A549 (cell line): ENCODE measurements at regions not wholly inside any gene's neighbourhood (a gene's known extent, or its start where the extent isn't known, plus 50 kb on each side); places are given as distances from the start of the nearest gene placed in this dataset.

Experiments
- ATAC-seq, 2 experiments: fragments of 200-7000 bp in 1 of 2; fragments of >200 bp in 1 of 2; cut with Nextera tagmentation in 1 of 2; cut with Tn5 transposase in 1 of 2; 3 replicates each; pipeline versions ENCODE4 v1.8.0 to v1.9.1; 2018 to 2020; ENCODE audit warnings: mild to moderate bottlenecking in 1 of 2, moderate library complexity in 1 of 2
- CTCF ChIA-PET: fragments of 300-600 bp; sonication (Branson Sonifier 250); formaldehyde crosslinking; extraction: SDS; loops from one replicate; lab custom pipeline; 2021; ENCODE audit warnings: antibody characterized with exemption, inconsistent platforms; lab: Yijun Ruan, JAX
- POLR2A ChIA-PET: fragments of 350-600 bp; formaldehyde crosslinking; extraction: SDS; loops from one replicate; lab custom pipeline; 2021; ENCODE audit warnings: antibody characterized with exemption, inconsistent platforms; lab: Yijun Ruan, JAX
- DNase-seq, 2 experiments: peaks; one replicate each; pipeline versions ENCODE4 v3.0.0 to v3.0.0-alpha.2; 2011 to 2016; ENCODE audit warnings: low read depth in 1 of 2, low spot score in 1 of 2
- FAIRE-seq: peaks from 2 replicates; lab custom pipeline; 2011; peaks lifted over from hg19 to GRCh38; lab: Jason Lieb, UNC
- H3K27ac ChIP-seq, 2 experiments: fragments of >200 bp; sonication (Bioruptor Twin); formaldehyde crosslinking; 3 replicates each; pipeline ENCODE4 v1.5.1; 2016 to 2017
- H3K4me1 ChIP-seq: fragments of >200 bp; sonication (Bioruptor Twin); formaldehyde crosslinking; 3 replicates; pipeline ENCODE4 v1.6.1; 2016
- H3K4me2 ChIP-seq: fragments of >200 bp; sonication (Bioruptor Twin); formaldehyde crosslinking; 3 replicates; pipeline ENCODE4 v1.6.1; 2016
- H3K4me3 ChIP-seq: fragments of >200 bp; sonication (Bioruptor Twin); formaldehyde crosslinking; 3 replicates; pipeline ENCODE4 v1.5.1; 2016
- H3K9me3 ChIP-seq: fragments of >200 bp; sonication (Bioruptor Twin); formaldehyde crosslinking; 3 replicates; pipeline ENCODE4 v1.6.1; 2016
- BHLHE40 ChIP-seq: IDR thresholded peaks from 2 replicates; pipeline ENCODE4 v1.6.1; 2012; ENCODE audit warnings: low read depth, low read length, inconsistent platforms
- CBX8 ChIP-seq: fragments of 200-600 bp; sonication (generic); IDR thresholded peaks from 2 replicates; pipeline ENCODE4 v1.6.1; 2016
- CEBPB ChIP-seq, 2 experiments: fragments of >200 bp in 1 of 2; sonication (Bioruptor Twin) in 1 of 2; formaldehyde crosslinking in 1 of 2; IDR thresholded peaks; 2 replicates each; pipeline ENCODE4 v1.6.1; 2012 to 2016
- E2F6 ChIP-seq: IDR thresholded peaks from 2 replicates; pipeline ENCODE4 v1.6.1; 2012; ENCODE audit warnings: low read depth, borderline replicate concordance
- EP300 ChIP-seq, 2 experiments: fragments of >200 bp; sonication (Bioruptor Twin); formaldehyde crosslinking; IDR thresholded peaks; 2 replicates in 1 of 2; 3 replicates in 1 of 2; pipeline ENCODE4 v1.6.1; 2016 to 2017
- ESRRA ChIP-seq: fragments of 150-350 bp; IDR thresholded peaks from 2 replicates; pipeline ENCODE4 v1.6.1; 2014; ENCODE audit warnings: mild to moderate bottlenecking, low read length, borderline replicate concordance
- FOSL2 ChIP-seq, 2 experiments: fragments of 450-650 bp in 1 of 2; fragments of >200 bp in 1 of 2; sonication (Bioruptor Twin) in 1 of 2; formaldehyde crosslinking; IDR thresholded peaks; 2 replicates each; pipeline versions ENCODE4 v1.5.0 to v1.6.1; 2016 to 2020; ENCODE audit warnings: mild to moderate bottlenecking in 1 of 2, moderate library complexity in 1 of 2
- GATA3 ChIP-seq: IDR thresholded peaks from 2 replicates; pipeline ENCODE4 v1.6.1; 2012; ENCODE audit warnings: borderline replicate concordance
- HOXA7 ChIP-seq: fragments of 250-450 bp; sonication (Bioruptor Pico); IDR thresholded peaks from 2 replicates; pipeline ENCODE4 v1.5.0; 2020; ENCODE audit warnings: mild to moderate bottlenecking, moderate library complexity
- HOXB5 ChIP-seq: fragments of 250-450 bp; sonication (Bioruptor Pico); IDR thresholded peaks from 2 replicates; pipeline ENCODE4 v1.5.0; 2020; ENCODE audit warnings: mild to moderate bottlenecking, moderate library complexity
- JUN ChIP-seq, 2 experiments: fragments of >200 bp; sonication (Bioruptor Twin); formaldehyde crosslinking; IDR thresholded peaks; 2 replicates in 1 of 2; 3 replicates in 1 of 2; pipeline ENCODE4 v1.6.1; 2016 to 2017
- KDM1A ChIP-seq: fragments of 200-600 bp; sonication (generic); IDR thresholded peaks from 2 replicates; pipeline ENCODE4 v1.6.1; 2016; ENCODE audit warnings: low read depth, mild to moderate bottlenecking
- MAFK ChIP-seq: fragments of 450-650 bp; IDR thresholded peaks from 2 replicates; pipeline ENCODE4 v1.6.1; 2014; ENCODE audit not compliant: partially characterized antibody
- MAX ChIP-seq: IDR thresholded peaks from 2 replicates; pipeline ENCODE4 v1.6.1; 2012
- MAZ ChIP-seq: fragments of 150-350 bp; IDR thresholded peaks from 2 replicates; pipeline ENCODE4 v1.6.1; 2014; ENCODE audit warnings: antibody characterized with exemption, low read depth, low read length, borderline replicate concordance
- MYC ChIP-seq: IDR thresholded peaks from 2 replicates; pipeline ENCODE4 v1.6.1; 2012; ENCODE audit warnings: mild to moderate bottlenecking, inconsistent platforms, low read length, improper control_type of control experiment, borderline replicate concordance
- NR3C1 ChIP-seq: fragments of >200 bp; sonication (Bioruptor Twin); formaldehyde crosslinking; IDR thresholded peaks from 3 replicates; pipeline ENCODE4 v1.6.1; 2017
- PBX3 ChIP-seq: IDR thresholded peaks from 2 replicates; pipeline ENCODE4 v1.6.1; 2012
- PHF8 ChIP-seq: fragments of 200-600 bp; sonication (generic); IDR thresholded peaks from 2 replicates; pipeline ENCODE4 v1.6.1; 2016; ENCODE audit warnings: low read depth, mild to moderate bottlenecking, antibody characterized with exemption, moderate library complexity, borderline replicate concordance
- POLR2A ChIP-seq: IDR thresholded peaks from 2 replicates; pipeline ENCODE4 v1.6.1; 2012; ENCODE audit warnings: mild to moderate bottlenecking, low read length
- RAD21 ChIP-seq, 2 experiments: fragments of >200 bp in 1 of 2; sonication (Bioruptor Twin) in 1 of 2; formaldehyde crosslinking in 1 of 2; IDR thresholded peaks in 1 of 2; conservative IDR thresholded peaks in 1 of 2; 2 replicates in 1 of 2; 3 replicates in 1 of 2; pipeline ENCODE4 v1.6.1; 2012 to 2018; ENCODE audit warnings: inconsistent platforms in 1 of 2
- RFX5 ChIP-seq: fragments of 450-650 bp; IDR thresholded peaks from 2 replicates; pipeline ENCODE4 v1.7.1; 2014; ENCODE audit warnings: antibody characterized with exemption, mild to moderate bottlenecking, moderate library complexity
- RNF2 ChIP-seq: fragments of 200-600 bp; sonication (generic); IDR thresholded peaks from 2 replicates; pipeline ENCODE4 v1.6.1; 2016; ENCODE audit warnings: low read depth, mild to moderate bottlenecking, antibody characterized with exemption, moderate library complexity, borderline replicate concordance
- ZFP36 ChIP-seq: fragments of 450-650 bp; IDR thresholded peaks from 2 replicates; pipeline ENCODE4 v1.6.1; 2014; ENCODE audit warnings: borderline replicate concordance; ENCODE audit not compliant: partially characterized antibody
- ZSCAN20 ChIP-seq: fragments of 250-450 bp; sonication (Bioruptor Pico); IDR thresholded peaks from 2 replicates; pipeline ENCODE4 v1.8.0; 2022; ENCODE audit warnings: mild to moderate bottlenecking, moderate library complexity
- WGBS: methylation state at CpG from one replicate; pipeline ENCODE4 v1.1.6; 2017; ENCODE audit errors: missing lambda C conversion rate; 5-methylcytosine and 5-hydroxymethylcytosine counted together

- CTCF ChIA-PET: interaction anchor here (1.0 to 4.3 kb wide), 5 partner anchors 25 to 234 kb away, joined by 3 to 21 read pairs (median 4); partner anchors contain the start of gene TPM1
These were observed 67.0 kb upstream of the TPM1 start for GRCh38 chr15:62975515-62975914.

GRCh38 chr15:62976301-62976881 lies 66.2 kb upstream of the TPM1 start:
- Histone ChIP-seq H3K4me1 (peaks cover 61% of the 10 kb centered on the region), H3K27ac (peak overlapping the region; percentile 53 to 73), H3K4me2 (peak overlapping the region; percentile 61), H3K9me3 (no peaks in the 10 kb centered on the region), H3K4me3 (no peak overlapping the region)
- ATAC-seq: peak in 1 of 2 experiments; percentile 32; a peak in 3 of 6 replicates
- ChIA-PET CTCF (interaction anchor here (1.0 to 4.3 kb wide), 7 partner anchors 14 to 234 kb away, joined by 3 to 21 read pairs (median 4); partner anchors contain the start of gene TPM1), POLR2A (interaction anchor here (1.3 to 1.5 kb wide), 2 partner anchors 66 to 69 kb away, joined by 6 to 9 read pairs; partner anchors contain the start of gene TPM1)
- peak; percentile 18 for FAIRE-seq
- peak in 1 of 2 experiments; percentile 40 for DNase-seq
- 0 out of 5 replicates have a peak, but pooled peaks of 1 of the 2 experiments have one; percentile 21 for TF ChIP-seq JUN (IDR thresholded peaks at IDR 0.05)
- TF ChIP-seq FOSL2 (IDR thresholded peaks at IDR 0.05): no peak
- 0 out of 2 replicates have a peak, but pooled peaks have one; percentile 39 for TF ChIP-seq FOSL2 (CRISPR knock-in tag; IDR thresholded peaks at IDR 0.05)
- TF ChIP-seq MAX: no peak
- peak; percentile 99 for TF ChIP-seq MAFK
- peak in 1 of 2 experiments; percentile 56; a peak in 2 of 5 replicates for TF ChIP-seq EP300 (IDR thresholded peaks at IDR 0.05)
- no peak for TF ChIP-seq BHLHE40
- no peak for TF ChIP-seq ESRRA
- peak in 1 of 2 experiments; percentile 3; a peak in 1 of 4 replicates for TF ChIP-seq CEBPB (IDR thresholded peaks at IDR 0.05)
- peak; percentile 61; the same call in 1 of the 2 replicates for TF ChIP-seq GATA3
- WGBS: 10% methylated on average over 2 of the region's 2 CpGs

More at GRCh38 chr15:62975515-62975914, 67.0 kb upstream of the TPM1 start:
- Histone ChIP-seq H3K4me2 (peak overlapping the region; percentile 61), H3K4me1 (peaks cover 61% of the 10 kb centered on the region), H3K9me3 (no peaks in the 10 kb centered on the region), H3K27ac (peak overlapping the region; percentile 59 to 82), H3K4me3 (no peak overlapping the region)
- peak; percentile 48 to 57 for DNase-seq
- POLR2A ChIA-PET: interaction anchor here (0.9 to 1.3 kb wide), 2 partner anchors 70 to 72 kb away, joined by 3 to 6 read pairs; no protein-coding TSS in a partner anchor
- WGBS: 30% methylated on average over 8 of the region's 8 CpGs
- peak; percentile 55 to 80; a peak in 4 of 6 replicates for ATAC-seq
- peak; percentile 49 for FAIRE-seq
- TF ChIP-seq MAX (0 out of 2 replicates have a peak, but pooled peaks have one; percentile 14), RAD21 (conservative IDR thresholded peaks at IDR 0.05 in 1 of 2, IDR thresholded peaks at IDR 0.05 in 1 of 2) (peak in 1 of 2 experiments; percentile 4; a peak in 1 of 5 replicates), KDM1A (no peak)

GRCh38 chr15:62977952-62978811 lies 64.4 kb upstream of the TPM1 start:
- Histone ChIP-seq H3K4me2 (peak overlapping the region; percentile 14; the same call in 1 of the 3 replicates), H3K27ac (peak overlapping the region; percentile 41 to 73), H3K9me3 (no peaks in the 10 kb centered on the region), H3K4me3 (no peak overlapping the region), H3K4me1 (peaks cover 50% of the 10 kb centered on the region)
- ATAC-seq: peak; percentile 48 to 58; a peak in 5 of 6 replicates
- WGBS: 66% methylated on average over 8 of the region's 8 CpGs
- no peak for FAIRE-seq
- no peak for TF ChIP-seq HOXA7 (CRISPR knock-in tag)
- no peak for TF ChIP-seq FOSL2 (IDR thresholded peaks at IDR 0.05)
- peak; percentile 30; the same call in 1 of the 2 replicates for TF ChIP-seq FOSL2 (CRISPR knock-in tag; IDR thresholded peaks at IDR 0.05)
- POLR2A ChIA-PET: interaction anchor here (1.5 kb wide), 1 partner anchor 64 kb away, joined by 9 read pairs; the partner anchor contains the start of gene TPM1
- peak in 1 of 2 experiments; percentile 61 for DNase-seq
- CTCF ChIA-PET: interaction anchor here (0.7 to 4.3 kb wide), 10 partner anchors 9 to 91 kb away, joined by 3 to 21 read pairs (median 4); no protein-coding TSS in a partner anchor

GRCh38 chr15:62979252-62979651 lies 63.3 kb upstream of the TPM1 start:
- FAIRE-seq (peak; percentile 68), ATAC-seq (no peak), DNase-seq (no peak)
- ChIA-PET CTCF (interaction anchor here (4.3 kb wide), 1 partner anchor 69 kb away, joined by 21 read pairs; no protein-coding TSS in a partner anchor), POLR2A (no interaction called here)
- H3K27ac ChIP-seq: peak overlapping the region in 1 of 2 experiments; percentile 73; a peak in 3 of 6 replicates
- WGBS: 63% methylated on average over 1 of the region's 1 CpG
- no peak overlapping the region for H3K4me2 ChIP-seq
- H3K9me3 ChIP-seq: no peaks in the 10 kb centered on the region
- no peak overlapping the region for H3K4me3 ChIP-seq
- peaks cover 39% of the 10 kb centered on the region for H3K4me1 ChIP-seq
- TF ChIP-seq CBX8: no peak
- no peak for TF ChIP-seq RNF2
- no peak for TF ChIP-seq E2F6
- TF ChIP-seq NR3C1: no peak
- TF ChIP-seq PBX3: no peak
- no peak for TF ChIP-seq PHF8
- TF ChIP-seq RFX5: no peak
- no peak for TF ChIP-seq ZFP36
- TF ChIP-seq MAZ: no peak
- TF ChIP-seq ZSCAN20 (CRISPR knock-in tag): no peak
- no peak for TF ChIP-seq HOXB5 (CRISPR knock-in tag)
- TF ChIP-seq MYC: no peak
- no peak for TF ChIP-seq POLR2A
